LNCAP (cell line): ENCODE measurements at regions not wholly inside any gene's neighbourhood (a gene's known extent, or its start where the extent isn't known, plus 50 kb on each side); places are given as distances from the start of the nearest gene placed in this dataset.

Source experiments
- TF ChIP-seq, protein P1 (sequence below): fragments of 450-650 bp; IDR thresholded peaks from 2 replicates; pipeline ENCODE4 v1.5.1; 2017; ENCODE audit warnings: mild to moderate bottlenecking

DNA sequence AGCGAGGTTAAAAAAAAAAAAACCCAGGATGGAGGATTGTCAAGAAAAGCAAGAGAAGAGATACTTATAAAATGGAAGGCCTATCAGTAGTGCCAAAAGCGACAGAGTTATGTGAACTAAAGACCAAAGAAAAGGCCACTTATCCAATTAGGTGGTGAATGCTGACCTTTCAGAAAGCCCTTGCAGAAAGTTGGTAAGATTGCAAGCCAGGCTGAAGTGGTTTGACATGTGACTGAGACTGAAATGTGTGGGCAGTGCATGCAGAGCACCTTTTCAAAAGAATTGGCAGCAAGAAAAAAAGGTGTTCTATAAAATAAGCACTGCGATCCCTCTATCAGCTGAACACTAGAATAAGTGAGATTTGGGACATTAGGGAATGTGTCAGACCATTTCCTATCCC, 379.4 kb upstream of the FAM98A start:
- TF ChIP-seq, protein P1, sequence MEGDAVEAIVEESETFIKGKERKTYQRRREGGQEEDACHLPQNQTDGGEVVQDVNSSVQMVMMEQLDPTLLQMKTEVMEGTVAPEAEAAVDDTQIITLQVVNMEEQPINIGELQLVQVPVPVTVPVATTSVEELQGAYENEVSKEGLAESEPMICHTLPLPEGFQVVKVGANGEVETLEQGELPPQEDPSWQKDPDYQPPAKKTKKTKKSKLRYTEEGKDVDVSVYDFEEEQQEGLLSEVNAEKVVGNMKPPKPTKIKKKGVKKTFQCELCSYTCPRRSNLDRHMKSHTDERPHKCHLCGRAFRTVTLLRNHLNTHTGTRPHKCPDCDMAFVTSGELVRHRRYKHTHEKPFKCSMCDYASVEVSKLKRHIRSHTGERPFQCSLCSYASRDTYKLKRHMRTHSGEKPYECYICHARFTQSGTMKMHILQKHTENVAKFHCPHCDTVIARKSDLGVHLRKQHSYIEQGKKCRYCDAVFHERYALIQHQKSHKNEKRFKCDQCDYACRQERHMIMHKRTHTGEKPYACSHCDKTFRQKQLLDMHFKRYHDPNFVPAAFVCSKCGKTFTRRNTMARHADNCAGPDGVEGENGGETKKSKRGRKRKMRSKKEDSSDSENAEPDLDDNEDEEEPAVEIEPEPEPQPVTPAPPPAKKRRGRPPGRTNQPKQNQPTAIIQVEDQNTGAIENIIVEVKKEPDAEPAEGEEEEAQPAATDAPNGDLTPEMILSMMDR, result no peak

DNA sequence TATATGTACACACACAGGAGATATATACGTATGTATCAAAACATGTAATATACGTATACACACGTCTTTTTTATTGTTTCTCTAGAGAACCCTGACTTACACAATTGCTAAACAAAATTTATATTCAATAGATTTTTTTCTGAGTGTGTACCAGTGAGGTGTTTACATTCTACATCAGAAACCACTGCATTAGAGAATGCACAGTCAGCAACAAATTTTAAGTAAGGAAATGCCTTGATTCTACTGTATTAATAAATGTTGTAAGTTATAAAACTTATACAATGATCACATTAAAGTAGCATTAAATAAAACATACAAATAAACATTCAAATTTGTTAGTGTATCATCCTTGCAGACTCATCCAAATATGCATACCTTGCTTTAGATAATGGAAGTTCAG, 376.4 kb upstream of the FAM98A start:
- TF ChIP-seq, protein P1, result no peak

DNA sequence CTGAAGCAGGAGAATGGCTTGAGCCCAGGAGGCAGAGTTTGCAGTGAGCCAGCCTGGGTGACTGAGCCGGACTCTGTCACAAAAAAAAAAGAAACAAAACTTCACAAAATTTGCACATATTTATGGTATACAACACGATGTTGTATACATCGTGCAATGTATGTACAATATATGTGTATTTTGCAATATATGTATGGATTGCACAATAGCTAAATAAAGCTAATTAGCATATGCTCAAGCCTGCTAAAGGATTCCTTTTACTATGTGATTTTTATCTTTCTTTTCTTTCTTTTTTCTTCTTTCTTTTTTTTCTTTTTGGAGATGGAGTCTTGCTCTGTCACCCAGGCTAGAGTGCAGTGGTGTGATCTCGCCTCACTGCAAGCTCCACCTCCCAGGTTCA, 368.0 kb upstream of the FAM98A start:
- TF ChIP-seq, protein P1, result no peak

DNA sequence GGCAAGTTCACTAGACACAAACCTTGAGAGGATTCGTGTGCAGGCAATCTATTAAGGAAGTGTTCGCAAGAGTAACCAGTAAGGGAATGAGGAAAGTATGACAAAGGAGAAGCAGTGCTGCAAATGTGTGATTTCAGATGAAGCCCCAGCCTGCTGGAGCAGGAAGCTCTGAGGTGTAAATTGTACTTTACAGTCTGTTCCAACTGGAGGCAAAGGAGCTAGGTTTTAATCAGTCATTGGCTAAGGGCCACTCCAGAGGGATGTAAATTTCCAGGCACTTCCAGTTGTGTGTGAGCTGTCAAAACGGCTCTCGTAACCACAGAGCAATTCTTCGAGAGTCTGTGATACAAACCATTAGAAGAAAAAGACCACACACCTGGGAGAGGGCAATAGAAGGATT, 359.5 kb upstream of the FAM98A start:
- TF ChIP-seq, protein P1, result no peak

DNA sequence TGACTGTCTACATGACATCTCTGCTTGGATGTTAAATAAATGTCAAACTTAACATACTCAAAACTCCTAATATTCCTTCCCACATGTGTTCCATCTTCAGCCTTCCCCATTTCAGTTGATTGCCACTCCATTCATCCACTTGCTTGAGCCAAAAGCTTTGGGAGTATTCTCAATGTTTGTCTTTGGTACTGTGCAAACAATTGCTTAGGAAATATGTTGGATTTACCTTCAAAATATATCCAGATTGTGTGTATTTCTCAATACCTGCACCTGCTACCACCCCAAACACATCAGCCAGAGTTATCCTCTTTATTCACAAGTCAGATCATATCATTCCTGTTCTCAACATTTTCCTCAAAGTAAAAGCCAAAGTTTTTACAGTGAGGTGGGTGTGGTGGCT, 350.3 kb upstream of the FAM98A start:
- TF ChIP-seq, protein P1, result no peak

DNA sequence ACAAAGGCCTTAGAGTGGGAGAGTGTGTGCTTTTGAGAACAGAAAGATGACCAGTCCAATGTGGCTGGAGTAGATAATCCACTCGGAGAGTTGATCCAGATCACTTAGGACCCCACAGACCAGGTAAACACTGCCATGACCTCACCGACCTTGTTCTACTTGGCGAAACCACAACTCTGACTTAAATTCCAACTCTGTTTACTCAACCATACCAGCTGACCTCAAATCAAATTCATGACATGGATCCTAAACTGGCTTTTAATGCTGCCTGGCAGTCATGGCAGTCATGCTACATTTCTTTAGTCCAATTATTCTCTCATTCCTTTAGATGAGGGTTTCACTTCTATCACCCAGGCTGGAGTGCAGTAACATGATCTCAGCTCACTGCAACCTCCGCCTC, 347.1 kb upstream of the FAM98A start:
- TF ChIP-seq, protein P1, result no peak

DNA sequence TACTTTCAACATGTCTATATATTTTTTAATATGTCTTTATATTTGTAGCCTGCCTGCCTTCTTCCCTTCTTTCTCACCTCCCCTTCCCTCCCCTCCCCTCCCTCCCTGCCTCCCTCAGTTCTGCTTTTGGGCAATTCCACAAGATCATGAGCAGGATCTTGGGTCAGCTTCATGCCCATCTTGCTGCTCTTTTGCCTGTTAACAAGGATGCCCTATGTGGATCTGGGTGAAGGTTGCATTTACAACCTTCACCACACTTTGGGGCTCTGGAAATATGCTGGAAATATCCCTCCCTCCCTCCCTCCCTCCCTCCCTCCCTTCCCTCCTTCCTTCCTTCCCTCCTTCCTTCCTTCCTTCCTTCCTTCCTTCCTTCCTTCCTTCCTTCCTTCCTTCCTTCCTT, 334.1 kb upstream of the FAM98A start:
- TF ChIP-seq, protein P1, result no peak

DNA sequence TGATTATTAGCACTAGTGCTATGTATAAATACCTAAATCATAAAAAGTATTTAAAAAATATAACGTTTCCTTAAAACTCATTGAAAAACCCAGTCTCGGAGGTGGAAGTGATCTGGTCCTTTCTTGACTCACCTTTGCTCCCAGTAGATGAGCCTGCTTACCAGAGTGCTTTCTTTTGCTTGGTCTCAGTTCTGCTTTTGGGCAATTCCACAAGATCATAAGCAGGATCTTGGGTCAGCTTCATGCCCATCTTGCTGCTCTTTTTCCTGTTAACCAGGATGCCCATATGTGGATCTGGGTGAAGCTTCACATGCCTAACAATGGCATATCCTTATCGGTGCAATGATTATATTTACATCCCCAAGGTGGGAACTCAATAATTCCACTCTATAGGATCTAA, 332.1 kb upstream of the FAM98A start:
- TF ChIP-seq, protein P1, result no peak
